PC-3 (cell line): ENCODE measurements at regions not wholly inside any gene's neighbourhood (a gene's known extent, or its start where the extent isn't known, plus 50 kb on each side); places are given as distances from the start of the nearest gene placed in this dataset.

Source experiments
- ATAC-seq: fragments of 200-7000 bp; cut with Tn5 transposase; 2 replicates; pipeline ENCODE4 v1.9.1; 2020; ENCODE audit warnings: mild to moderate bottlenecking, moderate library complexity
- BruUV-seq: library from RNA; stranded (reverse); fragments of 400-500 nt; replicated peaks from 2 replicates; lab custom pipeline; 2021; lab: Mats Ljungman, UMichigan
- CTCF ChIA-PET: fragments of 300-600 bp; sonication (Branson Sonifier 250); formaldehyde crosslinking; loops from one replicate; lab custom pipeline; 2022; ENCODE audit warnings: antibody characterized with exemption; lab: Charles Lee
- POLR2A ChIA-PET: fragments of 300-600 bp; sonication (Branson Sonifier 250); formaldehyde crosslinking; loops from one replicate; lab custom pipeline; 2022; ENCODE audit warnings: antibody characterized with exemption; ENCODE audit not compliant: unreplicated experiment; lab: Charles Lee
- DNase-seq: peaks from one replicate; pipeline ENCODE4 v3.0.0-alpha.2; 2015
- H2AFZ ChIP-seq: fragments of 300-600 bp; sonication (generic); 2 replicates; pipeline ENCODE4 v1.6.0; 2016; ENCODE audit warnings: antibody characterized with exemption, low read length
- H3F3A ChIP-seq: fragments of 300-600 bp; sonication (generic); one replicate; pipeline ENCODE4 v1.6.0; 2017; ENCODE audit warnings: antibody characterized with exemption, low read length, control low read depth, mild to moderate bottlenecking; ENCODE audit not compliant: unreplicated experiment
- H3K27ac ChIP-seq: fragments of 300-600 bp; sonication (generic); 2 replicates; pipeline ENCODE4 v1.5.1; 2016; ENCODE audit warnings: mild to moderate bottlenecking, low read length
- H3K27me3 ChIP-seq: fragments of 300-600 bp; sonication (generic); 2 replicates; pipeline ENCODE4 v1.6.1; 2016; ENCODE audit warnings: low read length, mixed read lengths
- H3K36me3 ChIP-seq: fragments of 300-600 bp; sonication (generic); 2 replicates; pipeline ENCODE4 v1.6.1; 2016; ENCODE audit warnings: low read depth, mixed run types, low read length, mixed read lengths
- H3K4me1 ChIP-seq: fragments of 300-600 bp; sonication (generic); 2 replicates; pipeline ENCODE4 v1.5.1; 2016; ENCODE audit warnings: low read length; ENCODE audit not compliant: insufficient read depth
- H3K4me2 ChIP-seq: fragments of 300-600 bp; sonication (generic); 2 replicates; pipeline ENCODE4 v1.6.0; 2016; ENCODE audit warnings: low read length
- H3K4me3 ChIP-seq: fragments of 300-600 bp; sonication (generic); 2 replicates; pipeline ENCODE4 v1.5.1; 2016; ENCODE audit warnings: mild to moderate bottlenecking, low read length, mixed read lengths
- H3K79me2 ChIP-seq: fragments of 300-600 bp; sonication (generic); 2 replicates; pipeline ENCODE4 v1.6.1; 2017; ENCODE audit warnings: low read length, mixed read lengths
- H3K9ac ChIP-seq: fragments of 300-600 bp; sonication (generic); 2 replicates; pipeline ENCODE4 v1.6.0; 2016; ENCODE audit warnings: mild to moderate bottlenecking, low read length
- H3K9me2 ChIP-seq: fragments of 300-600 bp; sonication (generic); replicated peaks from 2 replicates; pipeline ENCODE4 v1.6.1; 2016; ENCODE audit warnings: mixed run types, low read length, mixed read lengths
- H3K9me3 ChIP-seq: fragments of 300-600 bp; sonication (generic); 2 replicates; pipeline ENCODE4 v1.6.1; 2016; ENCODE audit warnings: low read length, mixed read lengths
- H4K20me1 ChIP-seq: fragments of 300-600 bp; sonication (generic); 2 replicates; pipeline ENCODE4 v1.6.1; 2016; ENCODE audit warnings: low read length, mixed read lengths
- EZH2 ChIP-seq: fragments of 300-600 bp; sonication (generic); IDR thresholded peaks from one replicate; pipeline ENCODE4 v1.6.1; 2017; ENCODE audit warnings: antibody characterized with exemption, mild to moderate bottlenecking, low read length; ENCODE audit not compliant: unreplicated experiment
- EZH2phosphoT487 ChIP-seq: fragments of 300-600 bp; sonication (generic); IDR thresholded peaks from 2 replicates; pipeline ENCODE4 v1.6.1; 2018; ENCODE audit warnings: mild to moderate bottlenecking, antibody characterized with exemption, low read length, borderline replicate concordance
- intact Hi-C: fragments of 100-400 bp; cut with micrococcal nuclease; formaldehyde crosslinking; loops from 2 replicates; pipeline ENCODE4 v1.9.0; 2023
- TF ChIP-seq, protein P1 (sequence below): fragments of 300-600 bp; sonication (generic); conservative IDR thresholded peaks from 2 replicates; pipeline ENCODE4 v1.5.1; 2017; ENCODE audit warnings: antibody characterized with exemption, low read depth, mild to moderate bottlenecking, low read length

DNA sequence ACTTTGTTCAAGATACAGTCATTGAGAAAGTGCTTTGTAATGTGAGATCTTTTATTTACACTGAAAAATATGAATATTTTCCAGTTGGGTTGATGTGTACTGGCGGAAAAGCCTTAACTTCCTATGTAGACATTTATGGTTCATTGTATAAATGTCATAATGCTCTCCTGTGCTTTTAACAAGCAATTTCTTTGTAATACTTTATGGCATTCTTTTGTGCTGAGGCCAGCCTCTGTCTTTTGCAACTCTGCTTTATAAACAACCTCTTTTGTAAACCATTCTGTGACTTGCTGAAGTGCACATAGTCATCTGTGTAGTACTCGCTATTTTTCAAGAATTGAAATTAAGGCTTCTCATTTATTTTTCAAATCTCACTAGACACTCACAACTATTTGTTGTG is 291.2 kb downstream of the CDH11 start:
- H3K36me3 ChIP-seq: no peaks in the 10 kb centered on the region
- CTCF ChIA-PET: no interaction called here
- DNase-seq (peak; percentile 16), ATAC-seq (no peak)
- H3K9me3 ChIP-seq: no peaks in the 10 kb centered on the region
- no peak overlapping the region for H2AFZ ChIP-seq
- TF ChIP-seq, protein P1, sequence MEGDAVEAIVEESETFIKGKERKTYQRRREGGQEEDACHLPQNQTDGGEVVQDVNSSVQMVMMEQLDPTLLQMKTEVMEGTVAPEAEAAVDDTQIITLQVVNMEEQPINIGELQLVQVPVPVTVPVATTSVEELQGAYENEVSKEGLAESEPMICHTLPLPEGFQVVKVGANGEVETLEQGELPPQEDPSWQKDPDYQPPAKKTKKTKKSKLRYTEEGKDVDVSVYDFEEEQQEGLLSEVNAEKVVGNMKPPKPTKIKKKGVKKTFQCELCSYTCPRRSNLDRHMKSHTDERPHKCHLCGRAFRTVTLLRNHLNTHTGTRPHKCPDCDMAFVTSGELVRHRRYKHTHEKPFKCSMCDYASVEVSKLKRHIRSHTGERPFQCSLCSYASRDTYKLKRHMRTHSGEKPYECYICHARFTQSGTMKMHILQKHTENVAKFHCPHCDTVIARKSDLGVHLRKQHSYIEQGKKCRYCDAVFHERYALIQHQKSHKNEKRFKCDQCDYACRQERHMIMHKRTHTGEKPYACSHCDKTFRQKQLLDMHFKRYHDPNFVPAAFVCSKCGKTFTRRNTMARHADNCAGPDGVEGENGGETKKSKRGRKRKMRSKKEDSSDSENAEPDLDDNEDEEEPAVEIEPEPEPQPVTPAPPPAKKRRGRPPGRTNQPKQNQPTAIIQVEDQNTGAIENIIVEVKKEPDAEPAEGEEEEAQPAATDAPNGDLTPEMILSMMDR: no peak
- no peak for TF ChIP-seq EZH2phosphoT487
- intact Hi-C loops: no loop called here
- POLR2A ChIA-PET: no interaction called here
- no peaks in the 10 kb centered on the region for H3K79me2 ChIP-seq
- H3K27me3 ChIP-seq: peaks cover 15% of the 10 kb centered on the region; the same call in 1 of the 2 replicates
- no peaks in the 10 kb centered on the region for H3F3A ChIP-seq
- H3K4me3 ChIP-seq: no peak overlapping the region
- BruUV-seq: no TSS peak
- no peak overlapping the region for H3K9ac ChIP-seq
- no peaks in the 10 kb centered on the region for H3K4me1 ChIP-seq
- H3K27ac ChIP-seq: no peak overlapping the region
- H3K9me2 ChIP-seq: no peaks in the 10 kb centered on the region
- H3K4me2 ChIP-seq: no peak overlapping the region
- no peaks in the 10 kb centered on the region for H4K20me1 ChIP-seq

DNA sequence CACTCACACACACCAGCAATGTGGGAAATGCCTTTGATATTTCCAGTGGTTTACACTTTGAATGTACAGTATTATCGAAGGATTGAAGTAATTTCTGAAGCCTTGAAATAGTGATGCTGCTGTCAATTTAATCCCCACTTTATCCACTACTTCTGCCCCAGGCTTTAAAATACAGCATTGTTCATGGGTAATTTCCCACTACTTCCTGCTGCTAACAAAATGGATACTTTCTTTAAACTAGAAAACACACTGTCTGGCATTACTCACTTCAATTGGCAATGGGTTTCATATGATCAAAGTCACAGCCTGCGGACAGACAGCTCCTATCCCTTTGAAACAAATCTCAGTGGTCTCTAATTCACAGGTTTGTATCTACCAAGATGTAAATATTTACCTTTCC is 292.2 kb downstream of the CDH11 start:
- no TSS peak for BruUV-seq
- ATAC-seq: no peak
- 0 out of 2 replicates have a peak, but pooled peaks cover 7% of the 10 kb centered on the region for H3K27me3 ChIP-seq

DNA sequence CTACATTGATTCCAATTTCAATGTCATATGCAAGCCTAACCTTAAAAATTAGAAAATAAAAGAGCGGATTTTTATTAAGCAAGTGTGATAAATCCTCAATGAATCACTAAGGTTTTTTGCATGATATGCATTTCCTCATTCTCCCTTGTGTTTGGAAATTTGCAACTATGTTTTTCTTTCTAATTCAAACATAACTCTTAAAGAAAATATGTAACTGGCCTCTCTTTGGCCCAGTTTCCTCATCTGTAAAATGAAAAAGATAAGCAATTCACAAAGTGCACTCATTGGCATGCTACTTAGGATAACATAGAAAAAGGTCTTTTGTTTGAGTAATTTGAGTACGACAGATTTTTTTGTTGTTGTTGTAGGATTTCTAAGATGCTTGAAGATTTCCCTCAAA is 295.5 kb downstream of the CDH11 start:
- no peaks in the 10 kb centered on the region for H3K9me2 ChIP-seq
- H3K9ac ChIP-seq: no peak overlapping the region
- no TSS peak for BruUV-seq
- H3K4me2 ChIP-seq: no peak overlapping the region
- no peak overlapping the region for H2AFZ ChIP-seq
- CTCF ChIA-PET: no interaction called here
- H4K20me1 ChIP-seq: no peaks in the 10 kb centered on the region
- no peak overlapping the region for H3K4me3 ChIP-seq
- DNase-seq (no peak), ATAC-seq (no peak)
- H3F3A ChIP-seq: no peaks in the 10 kb centered on the region
- intact Hi-C loops: no loop called here
- peaks cover 20% of the 10 kb centered on the region for H3K27me3 ChIP-seq
- H3K79me2 ChIP-seq: no peaks in the 10 kb centered on the region
- POLR2A ChIA-PET: no interaction called here
- H3K4me1 ChIP-seq: no peaks in the 10 kb centered on the region
- TF ChIP-seq EZH2phosphoT487 (no peak), EZH2 (no peak)
- TF ChIP-seq, protein P1: no peak
- no peak overlapping the region for H3K27ac ChIP-seq
- H3K9me3 ChIP-seq: no peaks in the 10 kb centered on the region
- H3K36me3 ChIP-seq: no peaks in the 10 kb centered on the region

More for the DNA sequence above, 292.2 kb downstream of the CDH11 start:
- POLR2A ChIA-PET: no interaction called here
- no peak overlapping the region for H3K4me2 ChIP-seq
- no peaks in the 10 kb centered on the region for H3K79me2 ChIP-seq
- no peaks in the 10 kb centered on the region for H3F3A ChIP-seq
- intact Hi-C loops: no loop called here
- H3K27ac ChIP-seq: no peak overlapping the region
- no peaks in the 10 kb centered on the region for H3K9me2 ChIP-seq
- no peaks in the 10 kb centered on the region for H3K36me3 ChIP-seq
- H3K4me3 ChIP-seq: no peak overlapping the region
- TF ChIP-seq, protein P1: no peak
- TF ChIP-seq EZH2 (no peak), EZH2phosphoT487 (no peak)
- no peaks in the 10 kb centered on the region for H3K4me1 ChIP-seq
- no peak overlapping the region for H3K9ac ChIP-seq
- no peak for DNase-seq
- H4K20me1 ChIP-seq: no peaks in the 10 kb centered on the region
- H3K9me3 ChIP-seq: no peaks in the 10 kb centered on the region
- CTCF ChIA-PET: no interaction called here
- no peak overlapping the region for H2AFZ ChIP-seq
